ENCODE measurements at regions not wholly inside any gene's neighbourhood (a gene's known extent, or its start where the extent isn't known, plus 50 kb on each side); places are given as distances from the start of the nearest gene placed in this dataset.

DNA sequence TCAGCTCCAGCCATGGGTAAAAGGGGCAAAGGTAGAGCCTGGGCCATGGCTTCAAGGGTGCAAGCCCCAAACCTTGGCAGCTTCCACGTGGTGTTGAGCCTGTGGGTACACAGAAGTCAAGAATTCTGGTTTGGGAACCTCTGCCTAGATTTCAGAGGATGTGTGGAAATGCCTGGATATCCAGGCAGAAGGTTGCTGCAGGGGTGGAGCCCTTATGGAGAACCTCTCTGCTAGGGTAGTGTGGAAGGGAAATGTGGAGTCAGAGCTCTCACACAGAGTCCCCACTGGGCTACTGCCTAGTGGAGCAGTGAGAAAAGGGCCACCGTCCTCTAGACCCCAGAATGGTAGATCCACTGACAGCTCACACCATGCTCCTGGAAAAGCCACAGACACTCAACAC lies 117.1 kb downstream of the NREP start:
- no peaks in the 10 kb centered on the region for H3K27me3 ChIP-seq (ENCODE audit: insufficient read depth)
- CTCF ChIA-PET: no interaction called here
- peaks cover 3% of the 10 kb centered on the region for H3F3A ChIP-seq (replicated peaks; ENCODE audit: insufficient read depth)
- no peaks in the 10 kb centered on the region for H3K79me2 ChIP-seq (ENCODE audit: insufficient read depth)
- no peaks in the 10 kb centered on the region for H3K36me3 ChIP-seq (replicated peaks in 1 of 2; ENCODE audit: control insufficient read depth in 1 of 2, insufficient read depth in 2 of 2, low read length in 1 of 2)
- H3K9ac ChIP-seq: no peak overlapping the region
- TF ChIP-seq JUND (IDR thresholded peaks at IDR 0.05) (no peak), RFX5 (IDR thresholded peaks at IDR 0.05; ENCODE audit: low read length) (no peak), RCOR1 (IDR thresholded peaks at IDR 0.05; ENCODE audit: low read length) (no peak), NRF1 (IDR thresholded peaks at IDR 0.05; ENCODE audit: low read depth, low read length) (no peak)
- TF ChIP-seq, protein P1, sequence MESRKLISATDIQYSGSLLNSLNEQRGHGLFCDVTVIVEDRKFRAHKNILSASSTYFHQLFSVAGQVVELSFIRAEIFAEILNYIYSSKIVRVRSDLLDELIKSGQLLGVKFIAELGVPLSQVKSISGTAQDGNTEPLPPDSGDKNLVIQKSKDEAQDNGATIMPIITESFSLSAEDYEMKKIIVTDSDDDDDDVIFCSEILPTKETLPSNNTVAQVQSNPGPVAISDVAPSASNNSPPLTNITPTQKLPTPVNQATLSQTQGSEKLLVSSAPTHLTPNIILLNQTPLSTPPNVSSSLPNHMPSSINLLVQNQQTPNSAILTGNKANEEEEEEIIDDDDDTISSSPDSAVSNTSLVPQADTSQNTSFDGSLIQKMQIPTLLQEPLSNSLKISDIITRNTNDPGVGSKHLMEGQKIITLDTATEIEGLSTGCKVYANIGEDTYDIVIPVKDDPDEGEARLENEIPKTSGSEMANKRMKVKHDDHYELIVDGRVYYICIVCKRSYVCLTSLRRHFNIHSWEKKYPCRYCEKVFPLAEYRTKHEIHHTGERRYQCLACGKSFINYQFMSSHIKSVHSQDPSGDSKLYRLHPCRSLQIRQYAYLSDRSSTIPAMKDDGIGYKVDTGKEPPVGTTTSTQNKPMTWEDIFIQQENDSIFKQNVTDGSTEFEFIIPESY (IDR thresholded peaks at IDR 0.05; ENCODE audit: borderline replicate concordance, low read depth): no peak
- H3K9me2 ChIP-seq: no peaks in the 10 kb centered on the region
- H3K4me1 ChIP-seq (ENCODE audit: control insufficient read depth in 1 of 2, insufficient read depth in 2 of 2, low read depth in 1 of 2, low read length in 1 of 2): no peaks in the 10 kb centered on the region
- H4K20me1 ChIP-seq (ENCODE audit: insufficient read depth): no peaks in the 10 kb centered on the region
- no peak overlapping the region for H2AFZ ChIP-seq (ENCODE audit: low read depth)
- 83% methylated on average over 1 of the region's 2 CpGs for WGBS (ENCODE audit: low lambda C conversion rate)
- DNase-seq: no peak
- POLR2A ChIA-PET: no interaction called here
- no peak overlapping the region for H3K4me2 ChIP-seq
- H3K27ac ChIP-seq (ENCODE audit: low read depth in 2 of 2, low read length in 1 of 2): no peak overlapping the region
- H3K4me3 ChIP-seq (ENCODE audit: low read depth in 2 of 2, low read length in 1 of 2): no peak overlapping the region
- H3K9me3 ChIP-seq: 0 out of 2 replicates have a peak, but pooled peaks cover 5% of the 10 kb centered on the region

DNA sequence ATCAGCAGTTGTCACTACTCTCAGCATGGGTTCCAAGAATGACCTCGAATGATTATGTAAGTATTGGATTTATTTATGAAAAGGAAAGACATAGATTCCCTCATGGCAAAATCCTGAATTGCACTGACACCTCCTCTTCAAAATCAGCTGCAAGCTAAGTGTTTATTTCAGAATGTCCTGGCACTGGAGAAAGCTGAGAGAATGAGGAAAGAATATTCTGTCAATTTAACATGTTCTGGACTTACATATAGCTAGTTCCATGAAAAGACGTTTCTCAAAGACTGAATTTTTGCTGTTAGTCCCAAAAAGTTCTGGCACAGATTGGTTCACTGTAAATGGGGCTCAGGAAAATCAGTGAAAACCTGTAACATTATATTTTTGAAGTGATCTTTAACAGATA lies 120.3 kb downstream of the NREP start:
- DNase-seq: no peak
- H3F3A ChIP-seq (replicated peaks; ENCODE audit: insufficient read depth): peaks cover 2% of the 10 kb centered on the region
- H3K27me3 ChIP-seq (ENCODE audit: insufficient read depth): no peaks in the 10 kb centered on the region
- no peaks in the 10 kb centered on the region for H3K79me2 ChIP-seq (ENCODE audit: insufficient read depth)
- no peaks in the 10 kb centered on the region for H4K20me1 ChIP-seq (ENCODE audit: insufficient read depth)
- no peak overlapping the region for H3K9ac ChIP-seq
- 22% methylated on average over 2 of the region's 2 CpGs for WGBS (ENCODE audit: low lambda C conversion rate)
- no peaks in the 10 kb centered on the region for H3K9me2 ChIP-seq
- no peak overlapping the region for H2AFZ ChIP-seq (ENCODE audit: low read depth)
- 0 out of 2 replicates have a peak, but pooled peaks cover 5% of the 10 kb centered on the region for H3K9me3 ChIP-seq
- H3K4me2 ChIP-seq: no peak overlapping the region
- ChIA-PET POLR2A (no interaction called here), CTCF (interaction anchor here (1.2 kb wide), 1 partner anchor 86 kb away, joined by 3 read pairs; no protein-coding TSS in a partner anchor)
- TF ChIP-seq CHD2 (IDR thresholded peaks at IDR 0.05; ENCODE audit: low read length, partially characterized antibody) (no peak), NRF1 (IDR thresholded peaks at IDR 0.05; ENCODE audit: low read depth, low read length) (no peak)
- TF ChIP-seq, protein P2, sequence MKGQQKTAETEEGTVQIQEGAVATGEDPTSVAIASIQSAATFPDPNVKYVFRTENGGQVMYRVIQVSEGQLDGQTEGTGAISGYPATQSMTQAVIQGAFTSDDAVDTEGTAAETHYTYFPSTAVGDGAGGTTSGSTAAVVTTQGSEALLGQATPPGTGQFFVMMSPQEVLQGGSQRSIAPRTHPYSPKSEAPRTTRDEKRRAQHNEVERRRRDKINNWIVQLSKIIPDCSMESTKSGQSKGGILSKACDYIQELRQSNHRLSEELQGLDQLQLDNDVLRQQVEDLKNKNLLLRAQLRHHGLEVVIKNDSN (IDR thresholded peaks at IDR 0.05; ENCODE audit: borderline replicate concordance, low read depth): no peak
- no peaks in the 10 kb centered on the region for H3K4me1 ChIP-seq (ENCODE audit: control insufficient read depth in 1 of 2, insufficient read depth in 2 of 2, low read depth in 1 of 2, low read length in 1 of 2)
- H3K4me3 ChIP-seq (ENCODE audit: low read depth in 2 of 2, low read length in 1 of 2): no peak overlapping the region
- no peak overlapping the region for H3K27ac ChIP-seq (ENCODE audit: low read depth in 2 of 2, low read length in 1 of 2)
- no peaks in the 10 kb centered on the region for H3K36me3 ChIP-seq (replicated peaks in 1 of 2; ENCODE audit: control insufficient read depth in 1 of 2, insufficient read depth in 2 of 2, low read length in 1 of 2)

DNA sequence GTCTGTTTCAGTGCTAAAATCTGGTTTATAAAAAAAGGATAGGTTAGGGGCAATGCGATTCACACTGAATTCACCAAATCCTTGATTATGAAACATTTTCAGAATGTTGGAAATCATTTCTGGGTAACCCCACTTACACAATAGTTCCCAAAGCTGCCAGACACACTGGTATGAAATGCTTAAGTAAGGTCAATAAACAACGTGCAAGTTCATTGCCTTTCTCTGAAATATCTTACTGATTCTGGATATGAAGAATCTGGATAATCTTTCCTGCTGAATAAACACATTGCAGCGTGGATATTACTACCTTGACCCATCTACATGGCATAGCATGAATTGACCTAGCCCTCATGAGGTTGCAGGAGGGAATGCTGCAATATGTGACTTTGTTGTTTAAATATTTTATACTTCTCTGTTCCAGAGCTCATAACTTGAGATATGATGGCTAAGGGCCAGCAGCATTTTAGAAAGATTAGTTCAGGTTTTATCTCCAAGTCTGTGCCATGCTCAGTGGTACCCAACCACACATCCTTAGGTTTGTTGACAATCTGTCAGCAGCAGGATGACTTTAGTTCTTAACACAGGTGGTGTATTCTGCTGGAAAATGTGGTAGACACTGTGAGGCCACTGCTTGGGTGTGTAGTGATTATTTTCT lies 121.0 kb downstream of the NREP start:
- H3K27ac ChIP-seq (ENCODE audit: low read depth in 2 of 2, low read length in 1 of 2): no peak overlapping the region
- H3K4me2 ChIP-seq: no peak overlapping the region
- H3K27me3 ChIP-seq (ENCODE audit: insufficient read depth): no peaks in the 10 kb centered on the region
- no peak for DNase-seq
- H3K4me1 ChIP-seq (ENCODE audit: control insufficient read depth in 1 of 2, insufficient read depth in 2 of 2, low read depth in 1 of 2, low read length in 1 of 2): no peaks in the 10 kb centered on the region
- 0 out of 2 replicates have a peak, but pooled peaks cover 5% of the 10 kb centered on the region for H3K9me3 ChIP-seq
- POLR2A ChIA-PET: no interaction called here
- TF ChIP-seq, protein P3, sequence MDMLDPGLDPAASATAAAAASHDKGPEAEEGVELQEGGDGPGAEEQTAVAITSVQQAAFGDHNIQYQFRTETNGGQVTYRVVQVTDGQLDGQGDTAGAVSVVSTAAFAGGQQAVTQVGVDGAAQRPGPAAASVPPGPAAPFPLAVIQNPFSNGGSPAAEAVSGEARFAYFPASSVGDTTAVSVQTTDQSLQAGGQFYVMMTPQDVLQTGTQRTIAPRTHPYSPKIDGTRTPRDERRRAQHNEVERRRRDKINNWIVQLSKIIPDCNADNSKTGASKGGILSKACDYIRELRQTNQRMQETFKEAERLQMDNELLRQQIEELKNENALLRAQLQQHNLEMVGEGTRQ (IDR thresholded peaks at IDR 0.05; ENCODE audit: borderline replicate concordance, low read depth, low read length): no peak
- TF ChIP-seq SMC3 (IDR thresholded peaks at IDR 0.05; ENCODE audit: low read depth, low read length): no peak
- no peak for TF ChIP-seq TAF1 (IDR thresholded peaks at IDR 0.05; ENCODE audit: borderline replicate concordance, low read depth, low read length)
- TF ChIP-seq RCOR1 (IDR thresholded peaks at IDR 0.05; ENCODE audit: low read length): no peak
- TF ChIP-seq, protein P4, sequence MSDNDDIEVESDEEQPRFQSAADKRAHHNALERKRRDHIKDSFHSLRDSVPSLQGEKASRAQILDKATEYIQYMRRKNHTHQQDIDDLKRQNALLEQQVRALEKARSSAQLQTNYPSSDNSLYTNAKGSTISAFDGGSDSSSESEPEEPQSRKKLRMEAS (IDR thresholded peaks at IDR 0.05; ENCODE audit: low read depth): no peak
- TF ChIP-seq CHD2 (IDR thresholded peaks at IDR 0.05; ENCODE audit: low read length, partially characterized antibody): no peak
- no peak for TF ChIP-seq POLR2AphosphoS5 (IDR thresholded peaks at IDR 0.05; ENCODE audit: low read depth, low read length)
- no peak for TF ChIP-seq EZH2phosphoT487 (IDR thresholded peaks at IDR 0.05; ENCODE audit: borderline replicate concordance, low read depth)
- H3K9me2 ChIP-seq: no peaks in the 10 kb centered on the region
- H3F3A ChIP-seq (replicated peaks; ENCODE audit: insufficient read depth): no peaks in the 10 kb centered on the region
- H2AFZ ChIP-seq (ENCODE audit: low read depth): no peak overlapping the region
- no peak overlapping the region for H3K4me3 ChIP-seq (ENCODE audit: low read depth in 2 of 2, low read length in 1 of 2)
- H4K20me1 ChIP-seq (ENCODE audit: insufficient read depth): no peaks in the 10 kb centered on the region
- H3K9ac ChIP-seq: no peak overlapping the region
- H3K36me3 ChIP-seq (replicated peaks in 1 of 2; ENCODE audit: control insufficient read depth in 1 of 2, insufficient read depth in 2 of 2, low read length in 1 of 2): no peaks in the 10 kb centered on the region
- H3K79me2 ChIP-seq (ENCODE audit: insufficient read depth): no peaks in the 10 kb centered on the region
- WGBS (ENCODE audit: low lambda C conversion rate): 69% methylated on average over 3 of the region's 3 CpGs
- CTCF ChIA-PET: no interaction called here
